IMR-90 (cell line): ENCODE measurements at regions not wholly inside any gene's neighbourhood (a gene's known extent, or its start where the extent isn't known, plus 50 kb on each side); places are given as distances from the start of the nearest gene placed in this dataset.

Experiments
- BHLHE40 ChIP-seq: fragments of 150-350 bp; IDR thresholded peaks from 2 replicates; pipeline ENCODE4 v1.6.1; 2016; ENCODE audit warnings: mild to moderate bottlenecking, low read depth, low read length
- CEBPB ChIP-seq: IDR thresholded peaks from 2 replicates; pipeline ENCODE4 v1.6.1; 2012; ENCODE audit warnings: low read depth, low read length, improper control_type of control experiment
- ELK1 ChIP-seq: fragments of 150-350 bp; IDR thresholded peaks from 2 replicates; pipeline ENCODE4 v1.6.1; 2016; ENCODE audit warnings: low read depth, mild to moderate bottlenecking, low read length, moderate library complexity, borderline replicate concordance
- POLR2A ChIP-seq: IDR thresholded peaks from 2 replicates; pipeline ENCODE4 v1.6.1; 2012; ENCODE audit warnings: mild to moderate bottlenecking, low read depth, low read length
- RAD21 ChIP-seq: IDR thresholded peaks from 2 replicates; pipeline ENCODE4 v1.6.1; 2012; ENCODE audit warnings: low read length, improper control_type of control experiment
- SMC3 ChIP-seq: fragments of 150-350 bp; IDR thresholded peaks from 2 replicates; pipeline ENCODE4 v1.6.1; 2016; ENCODE audit warnings: low read depth, mild to moderate bottlenecking, antibody characterized with exemption, low read length, moderate library complexity
- USF2 ChIP-seq: fragments of 150-350 bp; IDR thresholded peaks from 2 replicates; pipeline ENCODE4 v1.6.1; 2017; ENCODE audit warnings: mild to moderate bottlenecking, antibody characterized with exemption, low read length, low read depth
- TF ChIP-seq, protein P1 (sequence below): conservative IDR thresholded peaks from 2 replicates; pipeline ENCODE4 v1.5.1; 2012; ENCODE audit warnings: mild to moderate bottlenecking, low read depth, low read length, improper control_type of control experiment

- TF ChIP-seq CEBPB (no peak), RAD21 (no peak), BHLHE40 (no peak), POLR2A (no peak), USF2 (no peak), SMC3 (no peak), ELK1 (no peak)
- TF ChIP-seq, protein P1, sequence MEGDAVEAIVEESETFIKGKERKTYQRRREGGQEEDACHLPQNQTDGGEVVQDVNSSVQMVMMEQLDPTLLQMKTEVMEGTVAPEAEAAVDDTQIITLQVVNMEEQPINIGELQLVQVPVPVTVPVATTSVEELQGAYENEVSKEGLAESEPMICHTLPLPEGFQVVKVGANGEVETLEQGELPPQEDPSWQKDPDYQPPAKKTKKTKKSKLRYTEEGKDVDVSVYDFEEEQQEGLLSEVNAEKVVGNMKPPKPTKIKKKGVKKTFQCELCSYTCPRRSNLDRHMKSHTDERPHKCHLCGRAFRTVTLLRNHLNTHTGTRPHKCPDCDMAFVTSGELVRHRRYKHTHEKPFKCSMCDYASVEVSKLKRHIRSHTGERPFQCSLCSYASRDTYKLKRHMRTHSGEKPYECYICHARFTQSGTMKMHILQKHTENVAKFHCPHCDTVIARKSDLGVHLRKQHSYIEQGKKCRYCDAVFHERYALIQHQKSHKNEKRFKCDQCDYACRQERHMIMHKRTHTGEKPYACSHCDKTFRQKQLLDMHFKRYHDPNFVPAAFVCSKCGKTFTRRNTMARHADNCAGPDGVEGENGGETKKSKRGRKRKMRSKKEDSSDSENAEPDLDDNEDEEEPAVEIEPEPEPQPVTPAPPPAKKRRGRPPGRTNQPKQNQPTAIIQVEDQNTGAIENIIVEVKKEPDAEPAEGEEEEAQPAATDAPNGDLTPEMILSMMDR: no peak
Observed at GRCh38 chr4:100084892-100085291, 105.4 kb downstream of the DDIT4L start.
